HL-60 (cell line): ENCODE measurements at regions not wholly inside any gene's neighbourhood (a gene's known extent, or its start where the extent isn't known, plus 50 kb on each side); places are given as distances from the start of the nearest gene placed in this dataset.

Source experiments
- DNase-seq, 2 experiments: peaks; one replicate each; pipeline ENCODE4 v3.0.0-alpha.2; 2010 to 2020; ENCODE audit warnings: low read depth in 1 of 2, low spot score in 1 of 2
- H3K27ac ChIP-seq: fragments of 250-450 bp; sonication (Bioruptor Pico); replicated peaks from 2 replicates; pipeline ENCODE4 v1.5.1; 2020; ENCODE audit warnings: mild to moderate bottlenecking, moderate library complexity
- H3K27me3 ChIP-seq: fragments of 250-450 bp; sonication (Bioruptor Pico); 2 replicates; pipeline ENCODE4 v1.5.1; 2021; ENCODE audit warnings: mild to moderate bottlenecking, moderate library complexity; ENCODE audit not compliant: insufficient read depth, poor library complexity, severe bottlenecking
- H3K4me3 ChIP-seq: replicated peaks from 2 replicates; pipeline ENCODE4 v1.5.1; 2011; ENCODE audit warnings: mild to moderate bottlenecking, control low read depth, low read length; ENCODE audit not compliant: insufficient read depth
- CTCF ChIP-seq: IDR thresholded peaks from one replicate; pipeline ENCODE4 v1.5.1; 2011; ENCODE audit warnings: low read length, control low read depth, inconsistent platforms; ENCODE audit not compliant: insufficient read depth
- GABPA ChIP-seq: IDR thresholded peaks from 2 replicates; pipeline ENCODE4 v1.6.1; 2012; ENCODE audit warnings: low read depth
- POLR2AphosphoS5 ChIP-seq: IDR thresholded peaks from 2 replicates; pipeline ENCODE4 v1.6.1; 2012; ENCODE audit warnings: low read depth
- REST ChIP-seq: IDR thresholded peaks from 2 replicates; pipeline ENCODE4 v1.6.1; 2012; ENCODE audit warnings: low read depth; ENCODE audit not compliant: insufficient replicate concordance
- SPI1 ChIP-seq: IDR thresholded peaks from 2 replicates; pipeline ENCODE4 v1.6.1; 2012; ENCODE audit warnings: low read depth, mild to moderate bottlenecking, borderline replicate concordance

GRCh38 chr4:156665780-156666366, 305.7 kb downstream of the PDGFC start:
- no peak for TF ChIP-seq CTCF
- TF ChIP-seq SPI1, result no peak
- no peak for TF ChIP-seq REST
- TF ChIP-seq POLR2AphosphoS5, result no peak
- TF ChIP-seq GABPA, result no peak
- Histone ChIP-seq H3K27ac (no peak overlapping the region), H3K27me3 (no peaks in the 10 kb centered on the region), H3K4me3 (no peak overlapping the region)
- no peak for DNase-seq

- no peak overlapping the region for H3K27ac ChIP-seq
- no peak overlapping the region for H3K4me3 ChIP-seq
- TF ChIP-seq REST (no peak), SPI1 (no peak), GABPA (no peak), CTCF (no peak), POLR2AphosphoS5 (no peak)
- no peaks in the 10 kb centered on the region for H3K27me3 ChIP-seq
- DNase-seq, result no peak
Measured at GRCh38 chr4:156663663-156664062, 307.9 kb downstream of the PDGFC start.

GRCh38 chr4:156662921-156663320, 308.7 kb downstream of the PDGFC start:
- Histone ChIP-seq H3K27me3 (no peaks in the 10 kb centered on the region), H3K27ac (no peak overlapping the region), H3K4me3 (no peak overlapping the region)
- DNase-seq, result no peak
- TF ChIP-seq SPI1 (no peak), GABPA (no peak), REST (no peak), POLR2AphosphoS5 (no peak), CTCF (no peak)
